Stomach (tissue), 4 donors: ENCODE measurements at regions not wholly inside any gene's neighbourhood (a gene's known extent, or its start where the extent isn't known, plus 50 kb on each side); places are given as distances from the start of the nearest gene placed in this dataset.

Experiments used
- CTCF ChIP-seq, 7 experiments: fragments of 450-650 bp in 4 of 7; fragments of 200-600 bp in 3 of 7; sonication (generic) in 3 of 7; IDR thresholded peaks; one replicate each; pipeline ENCODE4 v1.5.1; 2016 to 2019; ENCODE audit warnings: antibody characterized with exemption in 7 of 7, control low read depth in 2 of 7, mild to moderate bottlenecking in 1 of 7
- POLR2AphosphoS5 ChIP-seq, 3 donors: sonication (generic); formaldehyde crosslinking; IDR thresholded peaks; one replicate each; pipeline ENCODE4 v1.6.1; 2016; ENCODE audit warnings: antibody characterized with exemption in 3 of 3

GRCh38 chr12:118781692-118782091 lies 199.6 kb upstream of the SRRM4 start:
- TF ChIP-seq POLR2AphosphoS5 (IDR thresholded peaks at IDR 0.05) (no peak), CTCF (IDR thresholded peaks at IDR 0.05) (no peak)
